ENCODE measurements at regions not wholly inside any gene's neighbourhood (a gene's known extent, or its start where the extent isn't known, plus 50 kb on each side); places are given as distances from the start of the nearest gene placed in this dataset.

DNA sequence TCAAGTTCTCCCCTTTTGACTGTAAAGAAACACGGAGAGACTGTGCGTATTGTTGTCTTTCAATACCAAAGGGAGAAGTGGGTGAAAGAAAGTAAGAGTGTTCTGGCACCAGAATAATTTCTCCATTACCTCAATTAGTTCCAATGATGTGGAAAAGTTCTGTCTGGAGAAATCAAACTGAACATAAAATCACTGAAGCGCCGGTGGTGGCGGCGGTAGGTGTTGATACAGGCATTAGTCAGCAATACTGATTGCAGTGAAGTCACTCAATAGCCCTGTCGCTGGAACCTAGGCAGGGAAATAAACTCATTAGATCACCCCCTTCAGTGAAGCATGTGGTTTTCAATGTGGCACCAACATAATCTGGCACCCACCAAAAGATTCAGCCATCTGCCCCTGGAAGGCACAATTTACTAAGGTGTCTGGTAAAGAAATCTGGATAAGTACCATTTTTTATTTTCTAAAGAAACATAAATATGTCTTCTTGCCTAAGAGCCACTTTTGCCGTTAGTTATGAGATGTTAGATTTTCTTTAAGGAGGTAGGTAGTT is 274.2 kb upstream of the SOX9 start:
- TF ChIP-seq POLR2A (IDR thresholded peaks at IDR 0.05) (no peak), EP300 (IDR thresholded peaks at IDR 0.05) (no peak), POLR2AphosphoS5 (IDR thresholded peaks at IDR 0.05) (no peak)
- TF ChIP-seq, protein P1, sequence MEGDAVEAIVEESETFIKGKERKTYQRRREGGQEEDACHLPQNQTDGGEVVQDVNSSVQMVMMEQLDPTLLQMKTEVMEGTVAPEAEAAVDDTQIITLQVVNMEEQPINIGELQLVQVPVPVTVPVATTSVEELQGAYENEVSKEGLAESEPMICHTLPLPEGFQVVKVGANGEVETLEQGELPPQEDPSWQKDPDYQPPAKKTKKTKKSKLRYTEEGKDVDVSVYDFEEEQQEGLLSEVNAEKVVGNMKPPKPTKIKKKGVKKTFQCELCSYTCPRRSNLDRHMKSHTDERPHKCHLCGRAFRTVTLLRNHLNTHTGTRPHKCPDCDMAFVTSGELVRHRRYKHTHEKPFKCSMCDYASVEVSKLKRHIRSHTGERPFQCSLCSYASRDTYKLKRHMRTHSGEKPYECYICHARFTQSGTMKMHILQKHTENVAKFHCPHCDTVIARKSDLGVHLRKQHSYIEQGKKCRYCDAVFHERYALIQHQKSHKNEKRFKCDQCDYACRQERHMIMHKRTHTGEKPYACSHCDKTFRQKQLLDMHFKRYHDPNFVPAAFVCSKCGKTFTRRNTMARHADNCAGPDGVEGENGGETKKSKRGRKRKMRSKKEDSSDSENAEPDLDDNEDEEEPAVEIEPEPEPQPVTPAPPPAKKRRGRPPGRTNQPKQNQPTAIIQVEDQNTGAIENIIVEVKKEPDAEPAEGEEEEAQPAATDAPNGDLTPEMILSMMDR (IDR thresholded peaks at IDR 0.05) = no peak

Data from stomach (tissue), 4 donors.